Panc1 (cell line): ENCODE measurements at regions not wholly inside any gene's neighbourhood (a gene's known extent, or its start where the extent isn't known, plus 50 kb on each side); places are given as distances from the start of the nearest gene placed in this dataset.

Source experiments
- ATAC-seq: fragments of 200-7000 bp; cut with Tn5 transposase; 2 replicates; pipeline ENCODE4 v1.9.1; 2020; ENCODE audit warnings: mild to moderate bottlenecking, moderate library complexity
- BruUV-seq: library from RNA; stranded (reverse); fragments of 400-500 nt; replicated peaks from 2 replicates; lab custom pipeline; 2021; lab: Mats Ljungman, UMichigan
- CTCF ChIA-PET: fragments of 300-600 bp; sonication (Branson Sonifier 250); formaldehyde crosslinking; loops from one replicate; lab custom pipeline; 2022; ENCODE audit warnings: antibody characterized with exemption; lab: Charles Lee
- POLR2A ChIA-PET: fragments of 300-600 bp; sonication (Branson Sonifier 250); formaldehyde crosslinking; loops from one replicate; lab custom pipeline; 2022; ENCODE audit warnings: antibody characterized with exemption; lab: Charles Lee
- DNase-seq: peaks from one replicate; pipeline ENCODE4 v3.0.0-alpha.2; 2010; ENCODE audit warnings: low read depth, low spot score
- H3K27ac ChIP-seq: 2 replicates; pipeline ENCODE4 v1.5.1; 2011; ENCODE audit warnings: mild to moderate bottlenecking, low read length, inconsistent platforms
- H3K27me3 ChIP-seq: fragments of 200-500 bp; sonication (Bioruptor generic); 2 replicates; pipeline ENCODE4 v1.6.0; 2014; ENCODE audit warnings: low read length, inconsistent platforms; ENCODE audit not compliant: control insufficient read depth, insufficient read depth
- H3K36me3 ChIP-seq: fragments of 200-500 bp; sonication (Bioruptor generic); 2 replicates; pipeline ENCODE4 v1.5.1; 2014; ENCODE audit warnings: inconsistent platforms, mild to moderate bottlenecking, low read length, moderate library complexity; ENCODE audit not compliant: control insufficient read depth, insufficient read depth
- H3K4me1 ChIP-seq: 2 replicates; pipeline ENCODE4 v1.5.1; 2011; ENCODE audit warnings: inconsistent platforms, mild to moderate bottlenecking, low read length, moderate library complexity; ENCODE audit not compliant: control insufficient read depth, insufficient read depth
- H3K4me3 ChIP-seq, 2 experiments: 2 replicates each; pipeline ENCODE4 v1.5.1; 2011 to 2012; ENCODE audit warnings: low read depth in 2 of 2, low read length in 2 of 2, mild to moderate bottlenecking in 2 of 2, inconsistent platforms in 1 of 2, moderate library complexity in 1 of 2
- H3K9me3 ChIP-seq: fragments of 200-500 bp; sonication (Bioruptor generic); 2 replicates; pipeline ENCODE4 v1.5.1; 2014; ENCODE audit warnings: low read depth, mild to moderate bottlenecking, inconsistent platforms, low read length, moderate library complexity; ENCODE audit not compliant: control insufficient read depth, insufficient read depth
- POLR2AphosphoS5 ChIP-seq: IDR thresholded peaks from 2 replicates; pipeline ENCODE4 v1.6.1; 2012; ENCODE audit warnings: mild to moderate bottlenecking, low read depth, low read length, moderate library complexity
- REST ChIP-seq, 2 experiments: IDR thresholded peaks; 2 replicates each; pipeline ENCODE4 v1.6.1; 2011 to 2012; ENCODE audit warnings: low read depth in 2 of 2, control low read depth in 1 of 2, low read length in 1 of 2, mild to moderate bottlenecking in 1 of 2, moderate library complexity in 1 of 2; ENCODE audit not compliant: insufficient read depth in 1 of 2
- SIN3A ChIP-seq: IDR thresholded peaks from 2 replicates; pipeline ENCODE4 v1.6.1; 2012; ENCODE audit warnings: low read depth, mild to moderate bottlenecking, low read length, moderate library complexity, borderline replicate concordance; ENCODE audit not compliant: insufficient read depth
- TCF7L2 ChIP-seq: IDR thresholded peaks from 2 replicates; pipeline ENCODE4 v1.6.1; 2011; ENCODE audit warnings: mild to moderate bottlenecking, low read depth, low read length, inconsistent platforms
- in situ Hi-C: cut with HindIII; loops from 2 replicates; pipeline ENCODE4 v1.10.0; 2016; ENCODE audit warnings: low sequenced_read_pairs, low pct_unique_long_range_greater_than_20kb
- intact Hi-C: fragments of 100-400 bp; cut with micrococcal nuclease; formaldehyde crosslinking; loops from one replicate; pipeline ENCODE4 v1.10.0; 2022; ENCODE audit not compliant: unreplicated experiment
- TF ChIP-seq, protein P1 (sequence below): fragments of 450-650 bp; IDR thresholded peaks from 2 replicates; pipeline ENCODE4 v1.5.1; 2017; ENCODE audit warnings: mild to moderate bottlenecking

DNA sequence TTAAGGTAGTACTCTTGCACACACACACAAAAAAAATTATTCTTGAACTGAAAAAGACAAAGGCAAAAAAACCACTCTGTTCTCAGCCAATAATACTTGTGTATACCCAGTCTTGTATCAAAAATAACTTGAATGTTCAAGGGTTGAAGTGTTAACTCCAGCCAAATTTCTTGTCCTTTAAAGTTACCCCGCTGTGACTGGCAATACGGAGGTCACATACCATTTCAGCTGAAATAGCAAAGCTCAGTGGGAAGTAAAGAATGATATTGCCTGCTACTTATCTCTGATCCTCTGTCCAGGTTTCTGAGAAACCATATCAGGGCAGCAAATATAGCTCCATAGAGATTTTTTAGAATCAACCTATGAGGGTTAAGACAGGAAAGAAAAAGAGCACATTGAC, 167.4 kb downstream of the C12orf50 start:
- Histone ChIP-seq H3K36me3 (no peaks in the 10 kb centered on the region), H3K27me3 (no peaks in the 10 kb centered on the region), H3K4me3 (no peak overlapping the region), H3K4me1 (no peaks in the 10 kb centered on the region), H3K9me3 (no peaks in the 10 kb centered on the region), H3K27ac (no peak overlapping the region)
- ATAC-seq (no peak), DNase-seq (no peak)
- POLR2A ChIA-PET: no interaction called here
- in situ Hi-C loops: no loop called here
- CTCF ChIA-PET: no interaction called here
- intact Hi-C loops: loop anchor here (10.0 kb wide), 1 partner anchor 133 kb away; no protein-coding TSS in a partner anchor
- TF ChIP-seq POLR2AphosphoS5 (no peak), REST (IDR thresholded peaks at IDR 0.05; ENCODE audit: insufficient read depth in 1 of 2, low read depth in 2 of 2, low read length in 1 of 2) (no peak), TCF7L2 (no peak), SIN3A (no peak)
- TF ChIP-seq, protein P1, sequence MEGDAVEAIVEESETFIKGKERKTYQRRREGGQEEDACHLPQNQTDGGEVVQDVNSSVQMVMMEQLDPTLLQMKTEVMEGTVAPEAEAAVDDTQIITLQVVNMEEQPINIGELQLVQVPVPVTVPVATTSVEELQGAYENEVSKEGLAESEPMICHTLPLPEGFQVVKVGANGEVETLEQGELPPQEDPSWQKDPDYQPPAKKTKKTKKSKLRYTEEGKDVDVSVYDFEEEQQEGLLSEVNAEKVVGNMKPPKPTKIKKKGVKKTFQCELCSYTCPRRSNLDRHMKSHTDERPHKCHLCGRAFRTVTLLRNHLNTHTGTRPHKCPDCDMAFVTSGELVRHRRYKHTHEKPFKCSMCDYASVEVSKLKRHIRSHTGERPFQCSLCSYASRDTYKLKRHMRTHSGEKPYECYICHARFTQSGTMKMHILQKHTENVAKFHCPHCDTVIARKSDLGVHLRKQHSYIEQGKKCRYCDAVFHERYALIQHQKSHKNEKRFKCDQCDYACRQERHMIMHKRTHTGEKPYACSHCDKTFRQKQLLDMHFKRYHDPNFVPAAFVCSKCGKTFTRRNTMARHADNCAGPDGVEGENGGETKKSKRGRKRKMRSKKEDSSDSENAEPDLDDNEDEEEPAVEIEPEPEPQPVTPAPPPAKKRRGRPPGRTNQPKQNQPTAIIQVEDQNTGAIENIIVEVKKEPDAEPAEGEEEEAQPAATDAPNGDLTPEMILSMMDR: no peak
- BruUV-seq: no TSS peak

DNA sequence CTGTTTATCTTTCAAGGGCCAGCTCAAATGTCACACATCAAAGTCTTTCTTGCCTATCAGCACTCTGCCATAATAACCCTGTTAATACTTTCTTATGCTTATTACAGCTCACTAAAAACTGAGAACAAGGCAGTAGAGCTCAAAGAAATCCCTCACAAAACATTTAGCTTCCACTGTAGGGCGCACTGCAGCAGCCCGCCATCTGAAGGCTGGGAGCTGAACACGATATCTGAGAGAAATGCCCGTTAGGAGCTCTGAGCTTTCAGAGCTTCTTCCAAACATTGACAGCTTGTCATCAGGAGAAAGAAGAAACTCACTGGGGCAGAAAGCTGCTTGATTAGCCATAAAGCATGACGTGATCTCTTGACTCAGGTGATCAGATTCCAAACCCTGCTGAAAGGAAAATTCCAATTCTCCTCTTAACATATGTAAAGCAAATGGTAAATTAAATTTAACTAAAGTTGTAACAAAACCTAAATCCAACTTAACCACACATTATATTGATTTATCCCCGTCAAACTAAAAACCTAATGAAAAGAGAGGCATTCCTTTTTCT, 175.7 kb downstream of the C12orf50 start:
- intact Hi-C loops: no loop called here
- ChIA-PET POLR2A (no interaction called here), CTCF (no interaction called here)
- Histone ChIP-seq H3K4me1 (no peaks in the 10 kb centered on the region), H3K27me3 (no peaks in the 10 kb centered on the region), H3K27ac (no peak overlapping the region), H3K36me3 (no peaks in the 10 kb centered on the region), H3K9me3 (no peaks in the 10 kb centered on the region), H3K4me3 (no peak overlapping the region)
- no peak for DNase-seq
- ATAC-seq: no peak
- in situ Hi-C loops: no loop called here
- no TSS peak for BruUV-seq
- TF ChIP-seq POLR2AphosphoS5 (no peak), REST (IDR thresholded peaks at IDR 0.05; ENCODE audit: insufficient read depth in 1 of 2, low read depth in 2 of 2, low read length in 1 of 2) (no peak), SIN3A (no peak), TCF7L2 (no peak)
- TF ChIP-seq, protein P1: no peak
